Activated CD8-positive, alpha-beta T cell treated with anti-CD3 and anti-CD28 coated beads for 36 hours (primary cell): ENCODE measurements at regions not wholly inside any gene's neighbourhood (a gene's known extent, or its start where the extent isn't known, plus 50 kb on each side); places are given as distances from the start of the nearest gene placed in this dataset.

Source experiments
- ATAC-seq: fragments of 200-7000 bp; cut with Tn5 transposase; one replicate; pipeline ENCODE4 v1.10.0; 2021; ENCODE audit warnings: mild to moderate bottlenecking, moderate library complexity
- CTCF ChIA-PET: fragments of 350-600 bp; sonication (Branson Sonifier 250); formaldehyde crosslinking; loops from one replicate; lab custom pipeline; 2021; ENCODE audit warnings: antibody characterized with exemption; lab: Charles Lee
- POLR2A ChIA-PET: fragments of 350-600 bp; sonication (Branson Sonifier 250); formaldehyde crosslinking; loops from one replicate; lab custom pipeline; 2021; ENCODE audit warnings: antibody characterized with exemption; lab: Charles Lee
- DNase-seq: peaks from one replicate; pipeline ENCODE4 v3.0.0-alpha.2; 2020
- H3K27ac Mint-ChIP-seq: one replicate; pipeline ENCODE4 v1.8.0; 2021; ENCODE audit warnings: mild to moderate bottlenecking, mixed read lengths
- H3K27me3 Mint-ChIP-seq: one replicate; pipeline ENCODE4 v1.8.0; 2021; ENCODE audit warnings: mixed read lengths
- H3K36me3 Mint-ChIP-seq: one replicate; pipeline ENCODE4 v1.8.0; 2021; ENCODE audit warnings: low read depth, mixed read lengths
- H3K4me1 Mint-ChIP-seq: one replicate; pipeline ENCODE4 v1.8.0; 2021; ENCODE audit warnings: low read depth, mixed read lengths
- H3K4me3 Mint-ChIP-seq: one replicate; pipeline ENCODE4 v1.8.0; 2021; ENCODE audit warnings: mild to moderate bottlenecking, moderate library complexity, mixed read lengths
- H3K9me3 Mint-ChIP-seq: one replicate; pipeline ENCODE4 v1.8.0; 2021; ENCODE audit warnings: mixed read lengths
- intact Hi-C: fragments of 100-400 bp; cut with micrococcal nuclease; formaldehyde crosslinking; loops from one replicate; pipeline ENCODE4 v1.10.0; 2022
- TF ChIP-seq, protein P1 (sequence below): fragments of 200-600 bp; IDR thresholded peaks from one replicate; pipeline ENCODE4 v1.8.0; 2022; ENCODE audit warnings: antibody characterized with exemption, mild to moderate bottlenecking

DNA sequence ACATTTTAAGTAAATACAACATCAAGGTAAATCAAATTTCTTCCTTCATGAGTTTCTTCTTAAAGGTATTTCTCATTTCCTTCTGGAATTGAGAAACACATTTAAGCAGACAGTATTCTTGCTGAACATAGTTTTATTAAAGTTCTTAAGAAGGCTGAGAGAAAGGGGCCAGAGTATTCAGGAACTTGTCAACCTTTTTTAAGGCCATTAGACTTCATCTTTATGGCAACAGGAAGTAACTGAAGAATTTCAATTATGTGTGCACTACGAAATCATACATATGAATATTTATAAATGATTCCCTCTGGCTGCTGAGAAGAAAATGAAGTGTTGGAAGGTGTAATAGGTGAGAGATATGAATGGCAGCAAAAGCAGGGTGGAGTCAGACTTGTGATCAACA is 829.4 kb upstream of the DPPA4 start:
- ChIA-PET POLR2A (no interaction called here), CTCF (no interaction called here)
- H3K27ac Mint-ChIP-seq: no peak overlapping the region
- ATAC-seq: no peak
- intact Hi-C loops: no loop called here
- no peaks in the 10 kb centered on the region for H3K27me3 Mint-ChIP-seq
- TF ChIP-seq, protein P1, sequence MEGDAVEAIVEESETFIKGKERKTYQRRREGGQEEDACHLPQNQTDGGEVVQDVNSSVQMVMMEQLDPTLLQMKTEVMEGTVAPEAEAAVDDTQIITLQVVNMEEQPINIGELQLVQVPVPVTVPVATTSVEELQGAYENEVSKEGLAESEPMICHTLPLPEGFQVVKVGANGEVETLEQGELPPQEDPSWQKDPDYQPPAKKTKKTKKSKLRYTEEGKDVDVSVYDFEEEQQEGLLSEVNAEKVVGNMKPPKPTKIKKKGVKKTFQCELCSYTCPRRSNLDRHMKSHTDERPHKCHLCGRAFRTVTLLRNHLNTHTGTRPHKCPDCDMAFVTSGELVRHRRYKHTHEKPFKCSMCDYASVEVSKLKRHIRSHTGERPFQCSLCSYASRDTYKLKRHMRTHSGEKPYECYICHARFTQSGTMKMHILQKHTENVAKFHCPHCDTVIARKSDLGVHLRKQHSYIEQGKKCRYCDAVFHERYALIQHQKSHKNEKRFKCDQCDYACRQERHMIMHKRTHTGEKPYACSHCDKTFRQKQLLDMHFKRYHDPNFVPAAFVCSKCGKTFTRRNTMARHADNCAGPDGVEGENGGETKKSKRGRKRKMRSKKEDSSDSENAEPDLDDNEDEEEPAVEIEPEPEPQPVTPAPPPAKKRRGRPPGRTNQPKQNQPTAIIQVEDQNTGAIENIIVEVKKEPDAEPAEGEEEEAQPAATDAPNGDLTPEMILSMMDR: no peak
- H3K36me3 Mint-ChIP-seq: no peaks in the 10 kb centered on the region
- H3K4me1 Mint-ChIP-seq: no peaks in the 10 kb centered on the region
- no peaks in the 10 kb centered on the region for H3K9me3 Mint-ChIP-seq
- no peak overlapping the region for H3K4me3 Mint-ChIP-seq
- DNase-seq: no peak

DNA sequence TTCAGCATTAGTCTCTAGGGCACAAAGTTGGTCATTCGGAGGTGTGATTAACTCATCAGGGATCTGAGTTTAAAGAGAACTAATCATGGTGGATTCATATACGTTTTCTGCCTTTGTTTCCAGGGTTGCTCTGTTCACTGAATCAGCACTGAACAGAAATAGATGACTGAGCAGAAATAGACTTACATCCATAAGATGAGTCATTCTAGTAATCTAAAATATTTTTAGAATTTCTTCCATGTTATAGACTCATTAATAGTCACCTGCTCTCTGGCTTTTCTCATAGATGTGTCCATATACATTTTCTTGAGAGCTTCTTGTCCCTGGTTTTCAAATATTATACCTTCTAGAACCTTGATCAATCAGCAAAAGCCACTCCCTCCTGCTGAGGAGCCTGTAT is 837.6 kb upstream of the DPPA4 start:
- Mint-ChIP-seq H3K36me3 (no peaks in the 10 kb centered on the region), H3K4me3 (no peak overlapping the region), H3K27ac (no peak overlapping the region), H3K4me1 (no peaks in the 10 kb centered on the region), H3K9me3 (no peaks in the 10 kb centered on the region), H3K27me3 (no peaks in the 10 kb centered on the region)
- TF ChIP-seq, protein P1: no peak
- DNase-seq: no peak
- ATAC-seq: no peak
- POLR2A ChIA-PET: no interaction called here
- intact Hi-C loops: no loop called here
- CTCF ChIA-PET: no interaction called here

DNA sequence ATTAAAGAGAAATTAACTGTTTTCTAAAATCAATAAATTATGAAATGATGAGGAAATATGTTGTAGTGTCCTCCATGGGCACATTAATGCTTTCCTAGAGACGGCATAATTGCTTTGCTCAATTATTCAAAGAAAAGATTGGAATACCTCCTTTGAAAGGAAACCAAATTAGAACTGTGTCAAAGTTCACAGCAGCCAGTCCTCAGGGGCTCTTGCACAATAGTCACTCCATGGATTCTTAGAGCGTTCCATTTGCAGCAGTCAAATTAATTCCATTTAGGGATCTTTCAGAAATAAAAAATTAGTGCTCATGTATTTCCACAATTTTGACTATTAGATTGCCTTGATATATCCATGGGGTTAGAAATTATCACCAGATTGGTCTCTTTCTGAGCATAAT is 841.6 kb upstream of the DPPA4 start:
- Mint-ChIP-seq H3K36me3 (no peaks in the 10 kb centered on the region), H3K27ac (no peak overlapping the region), H3K27me3 (peaks cover 1% of the 10 kb centered on the region), H3K4me3 (no peak overlapping the region), H3K9me3 (no peaks in the 10 kb centered on the region), H3K4me1 (no peaks in the 10 kb centered on the region)
- no peak for ATAC-seq
- TF ChIP-seq, protein P1: no peak
- intact Hi-C loops: no loop called here
- ChIA-PET CTCF (no interaction called here), POLR2A (no interaction called here)
- no peak for DNase-seq

DNA sequence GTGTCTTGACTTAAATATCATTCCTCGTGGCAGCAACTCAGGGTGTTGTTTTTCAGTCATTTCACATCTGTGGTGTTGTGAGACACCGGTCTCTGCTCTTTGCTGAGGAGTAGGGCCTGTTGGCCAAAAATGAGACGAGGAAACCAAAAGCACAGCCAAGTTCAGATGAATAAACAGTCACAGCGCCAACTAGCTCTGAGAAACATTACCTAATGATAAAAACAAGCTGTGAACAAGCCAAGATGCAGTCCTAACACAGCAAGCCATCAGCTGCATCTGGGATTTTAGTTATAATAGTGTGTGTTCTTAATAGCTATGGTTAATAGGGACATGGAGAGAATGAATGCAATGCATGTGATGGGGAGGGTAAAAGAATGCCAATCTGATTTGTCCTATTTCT is 843.4 kb upstream of the DPPA4 start:
- ChIA-PET CTCF (no interaction called here), POLR2A (no interaction called here)
- no peak for ATAC-seq
- intact Hi-C loops: no loop called here
- H3K4me1 Mint-ChIP-seq: no peaks in the 10 kb centered on the region
- H3K9me3 Mint-ChIP-seq: no peaks in the 10 kb centered on the region
- H3K36me3 Mint-ChIP-seq: no peaks in the 10 kb centered on the region
- no peak overlapping the region for H3K27ac Mint-ChIP-seq
- no peak for DNase-seq
- no peak overlapping the region for H3K4me3 Mint-ChIP-seq
- H3K27me3 Mint-ChIP-seq: peaks cover 1% of the 10 kb centered on the region
- TF ChIP-seq, protein P1: no peak

DNA sequence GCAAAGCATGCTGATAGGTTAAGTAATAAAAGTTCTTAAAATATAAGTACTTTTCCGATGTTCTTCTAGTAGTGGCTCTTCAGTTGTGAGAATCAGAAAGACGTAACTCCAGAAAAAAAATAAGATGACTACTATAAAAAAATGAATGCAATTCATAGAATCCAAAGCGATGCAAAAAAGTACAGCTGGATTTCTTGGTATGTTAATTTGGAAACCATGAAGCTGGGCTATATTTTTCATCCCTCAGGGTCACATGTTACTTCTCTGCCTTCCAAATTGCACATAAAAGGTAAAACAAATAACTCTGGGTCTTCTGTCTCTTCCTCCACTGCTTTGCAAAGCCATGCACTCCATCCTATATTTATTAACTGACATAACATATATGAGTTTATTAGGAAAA is 843.9 kb upstream of the DPPA4 start:
- POLR2A ChIA-PET: no interaction called here
- Mint-ChIP-seq H3K4me1 (no peaks in the 10 kb centered on the region), H3K27me3 (peaks cover 1% of the 10 kb centered on the region), H3K4me3 (no peak overlapping the region), H3K36me3 (no peaks in the 10 kb centered on the region), H3K9me3 (no peaks in the 10 kb centered on the region), H3K27ac (no peak overlapping the region)
- ATAC-seq: no peak
- intact Hi-C loops: no loop called here
- TF ChIP-seq, protein P1: no peak
- CTCF ChIA-PET: no interaction called here
- DNase-seq: no peak
